Heart right ventricle (tissue), 16 donors: ENCODE measurements at regions not wholly inside any gene's neighbourhood (a gene's known extent, or its start where the extent isn't known, plus 50 kb on each side); places are given as distances from the start of the nearest gene placed in this dataset.

Source experiments
- ATAC-seq, 8 donors: fragments of 200-7000 bp; cut with Tn5 transposase; one replicate each; pipeline ENCODE4 v1.9.1; 2020; ENCODE audit warnings: mild to moderate bottlenecking in 8 of 8, moderate library complexity in 8 of 8, moderate number of reproducible peaks in 1 of 8
- DNase-seq, 2 donors: peaks; one replicate each; pipeline ENCODE4 v3.0.0-alpha.2; 2020
- H3K27ac ChIP-seq, 10 donors: fragments of 200-600 bp; sonication (generic) in 2 of 10; one replicate each; pipeline versions ENCODE4 v1.5.0 to v1.8.0; 2020 to 2022; ENCODE audit warnings: mild to moderate bottlenecking in 3 of 10
- H3K27me3 ChIP-seq, 7 donors: fragments of 200-600 bp; one replicate each; pipeline ENCODE4 v1.8.0; 2021 to 2022; ENCODE audit warnings: mild to moderate bottlenecking in 2 of 7
- H3K36me3 ChIP-seq, 9 donors: fragments of 200-600 bp; sonication (generic) in 1 of 9; one replicate each; pipeline versions ENCODE4 v1.5.0 to v1.8.0; 2020 to 2022; ENCODE audit warnings: mild to moderate bottlenecking in 2 of 9
- H3K4me1 ChIP-seq, 9 donors: fragments of 200-600 bp; sonication (generic) in 1 of 9; one replicate each; pipeline versions ENCODE4 v1.5.0 to v1.8.0; 2020 to 2022; ENCODE audit warnings: mild to moderate bottlenecking in 4 of 9
- H3K4me3 ChIP-seq, 10 donors: fragments of 200-600 bp; sonication (generic) in 2 of 10; one replicate each; pipeline versions ENCODE4 v1.5.0 to v1.8.0; 2020 to 2022; ENCODE audit warnings: mild to moderate bottlenecking in 7 of 10, moderate library complexity in 2 of 10
- H3K9me3 ChIP-seq, 11 donors: fragments of 200-600 bp in 10 of 11; sonication (generic) in 2 of 11; one replicate each; pipeline versions ENCODE4 v1.5.0 to v1.8.0; 2013 to 2022; ENCODE audit warnings: mild to moderate bottlenecking in 2 of 11, control low read depth in 1 of 11, moderate library complexity in 1 of 11
- CTCF ChIP-seq, 9 donors: fragments of 200-600 bp; sonication (generic) in 2 of 9; IDR thresholded peaks; one replicate each; pipeline versions ENCODE4 v1.5.0 to v1.8.0; 2021 to 2022; ENCODE audit warnings: antibody characterized with exemption in 9 of 9, mild to moderate bottlenecking in 5 of 9, moderate library complexity in 1 of 9
- WGBS, 2 donors: extraction: QIAGEN DNeasy Blood & Tissue Kit; methylation state at CpG; one replicate each; pipeline ENCODE4 v1.1.7; 2013; ENCODE audit warnings: inconsistent platforms in 1 of 2; 5-methylcytosine and 5-hydroxymethylcytosine counted together
- intact Hi-C, 10 donors: fragments of 100-400 bp; cut with DNase I; formaldehyde crosslinking; loops; one replicate each; pipeline versions ENCODE4 v1.11.1 to v1.14.2; 2022
- donor health status: Arrhythmogenic right ventricular cardiomyopathy.
- donor health status: ischemic (EF 13 %, LVEDD 7.1; RV severe dilation, severe dysfunction).
- donor health status: healthy with polysubstance abuse.
- donor health status: DM: no; HTN: yes; CAD: no.
- donor health status: DM: no; HTN: no; CAD: no.
- donor health status: ischemic (EF 25% LVEDD 6.9; RV normal size, moderate dysfunction).
- donor health status: ischemic (EF 25% LVEDD 5.7; RV mildly dilated, moderate dysfunction).
- donor health status: healthy.
- donor health status: DM: yes; HTN: yes; CAD: no.
- donor health status: Ischemic cardiomyopathy.
- donor health status: ischemic (EF 35%, LVEDD 5.7; RV mildly dilated, moderate dysfunction).
- donor health status: nonischemic (EF 11% LVEDD 7.7; RV severe dilation, severe dysfunction).
- donor health status: DM: yes; HTN: yes; CAD: no.
- donor health status: PGD.
- donor health status: ischemic (EF 29% LVEDD 5.4; RV normal size, mild dysfunction).
- donor health status: nonischemic (EF 23%, LVEDD 6.1; RV moderate dilation, normal function).

- H3K36me3 ChIP-seq, result no peaks in the 10 kb centered on the region
- TF ChIP-seq CTCF (IDR thresholded peaks at IDR 0.05), result no peak
- H3K9me3 ChIP-seq, result peaks cover 0 to 36% (median 12%) of the 10 kb centered on the region in 11 donors
- no peak for DNase-seq
- intact Hi-C loops, result loop anchor here in 1 of 10 donors (10.0 kb wide), 1 partner anchor 63 kb away; no protein-coding TSS in a partner anchor
- H3K4me3 ChIP-seq, result no peak overlapping the region
- H3K4me1 ChIP-seq, result peaks cover 5 to 43% (median 29%) of the 10 kb centered on the region in 9 donors
- no peak overlapping the region for H3K27ac ChIP-seq
- H3K27me3 ChIP-seq, result no peaks in the 10 kb centered on the region
- 87% methylated on average over 10 of the region's 10 CpGs for WGBS, 2 donors
- ATAC-seq, result no peak
Measured at GRCh38 chr20:17887331-17888030, 81.1 kb downstream of the SNX5 start.

GRCh38 chr20:17885544-17885943, 83.0 kb downstream of the SNX5 start:
- H3K4me3 ChIP-seq, result no peak overlapping the region
- no peaks in the 10 kb centered on the region for H3K27me3 ChIP-seq
- H3K4me1 ChIP-seq, result peaks cover 5 to 34% (median 22%) of the 10 kb centered on the region in 9 donors
- peak in 1 of 2 donors; percentile 51 for DNase-seq
- intact Hi-C loops, result loop anchor here in 1 of 10 donors (10.0 kb wide), 1 partner anchor 61 kb away; no protein-coding TSS in a partner anchor
- TF ChIP-seq CTCF (IDR thresholded peaks at IDR 0.05), result no peak
- H3K27ac ChIP-seq, result peak overlapping the region in 1 of 10 donors; percentile 53
- peaks cover 0 to 18% (median 9%) of the 10 kb centered on the region in 11 donors for H3K9me3 ChIP-seq
- WGBS, 2 donors, result 20 to 37% methylated on average over 4 of the region's 4 CpGs
- ATAC-seq, result peak in 7 of 8 donors; percentile 45 to 64 (median 52)
- no peaks in the 10 kb centered on the region for H3K36me3 ChIP-seq

- H3K27ac ChIP-seq, result peak overlapping the region in 1 of 10 donors; percentile 53
- no peaks in the 10 kb centered on the region for H3K36me3 ChIP-seq
- no peak overlapping the region for H3K4me3 ChIP-seq
- DNase-seq (no peak), ATAC-seq (no peak)
- peaks cover 5 to 34% (median 22%) of the 10 kb centered on the region in 9 donors for H3K4me1 ChIP-seq
- H3K9me3 ChIP-seq, result peaks cover 0 to 14% (median 5%) of the 10 kb centered on the region in 11 donors
- TF ChIP-seq CTCF (IDR thresholded peaks at IDR 0.05), result no peak
- 71 to 79% methylated on average over 3 of the region's 3 CpGs for WGBS, 2 donors
- H3K27me3 ChIP-seq, result no peaks in the 10 kb centered on the region
- intact Hi-C loops, result loop anchor here in 1 of 10 donors (10.0 kb wide), 1 partner anchor 60 kb away; no protein-coding TSS in a partner anchor
Measured at GRCh38 chr20:17885076-17885475, 83.5 kb downstream of the SNX5 start.

- DNase-seq (no peak), ATAC-seq (no peak)
- no peaks in the 10 kb centered on the region for H3K27me3 ChIP-seq
- no peak overlapping the region for H3K4me3 ChIP-seq
- peaks cover 0 to 7% (median 0%) of the 10 kb centered on the region in 11 donors for H3K9me3 ChIP-seq
- no peak overlapping the region for H3K27ac ChIP-seq
- intact Hi-C loops, result loop anchor here in 1 of 10 donors (10.0 kb wide), 1 partner anchor 60 kb away; no protein-coding TSS in a partner anchor
- 84 to 86% methylated on average over 14 of the region's 14 CpGs for WGBS, 2 donors
- H3K36me3 ChIP-seq, result no peaks in the 10 kb centered on the region
- TF ChIP-seq CTCF (IDR thresholded peaks at IDR 0.05), result no peak
- H3K4me1 ChIP-seq, result peaks cover 5 to 34% (median 22%) of the 10 kb centered on the region in 9 donors
Measured at GRCh38 chr20:17884307-17885003, 84.1 kb downstream of the SNX5 start.
